HepG2 (cell line): ENCODE measurements at regions not wholly inside any gene's neighbourhood (a gene's known extent, or its start where the extent isn't known, plus 50 kb on each side); places are given as distances from the start of the nearest gene placed in this dataset.

Experiments used
- ARID2 ChIP-seq: sonication (generic); formaldehyde crosslinking; IDR thresholded peaks from 2 replicates; pipeline ENCODE4 v1.8.1; 2022; ENCODE audit warnings: mild to moderate bottlenecking, missing genetic modification reagents, borderline replicate concordance
- KLF13 ChIP-seq: sonication (generic); formaldehyde crosslinking; IDR thresholded peaks from 2 replicates; pipeline ENCODE4 v1.4.0; 2020; ENCODE audit warnings: mild to moderate bottlenecking, missing genetic modification reagents
- SOX5 ChIP-seq: IDR thresholded peaks from 2 replicates; pipeline ENCODE4 v1.6.1; 2016; ENCODE audit warnings: borderline replicate concordance
- ZNF687 ChIP-seq: sonication (generic); formaldehyde crosslinking; IDR thresholded peaks from 2 replicates; pipeline ENCODE4 v1.5.1; 2020; ENCODE audit warnings: mild to moderate bottlenecking, missing genetic modification reagents, moderate library complexity
- TF ChIP-seq, protein P1 (sequence below): sonication (generic); formaldehyde crosslinking; IDR thresholded peaks from 2 replicates; pipeline ENCODE4 v1.5.1; 2020; ENCODE audit warnings: mild to moderate bottlenecking, missing genetic modification reagents

DNA sequence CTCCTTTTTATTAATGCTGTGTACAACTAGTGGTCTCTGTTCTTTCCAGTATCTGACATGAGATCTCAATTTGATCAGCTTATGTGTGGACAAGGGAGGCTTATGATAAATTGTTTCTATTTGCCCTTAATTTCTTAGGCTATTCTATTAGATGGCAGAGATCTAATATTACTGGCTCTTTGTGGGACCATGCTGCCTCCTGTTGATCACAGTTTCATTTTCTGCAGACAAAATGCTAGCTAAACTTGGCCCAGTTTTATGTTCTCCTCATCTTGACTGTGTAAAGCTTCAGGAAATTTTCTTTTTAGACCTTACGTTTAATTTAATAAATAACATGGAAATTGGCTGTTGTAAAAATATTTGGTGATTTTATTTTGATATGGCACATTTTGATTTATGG lies 627.1 kb upstream of the AADAT start:
- TF ChIP-seq, protein P1, sequence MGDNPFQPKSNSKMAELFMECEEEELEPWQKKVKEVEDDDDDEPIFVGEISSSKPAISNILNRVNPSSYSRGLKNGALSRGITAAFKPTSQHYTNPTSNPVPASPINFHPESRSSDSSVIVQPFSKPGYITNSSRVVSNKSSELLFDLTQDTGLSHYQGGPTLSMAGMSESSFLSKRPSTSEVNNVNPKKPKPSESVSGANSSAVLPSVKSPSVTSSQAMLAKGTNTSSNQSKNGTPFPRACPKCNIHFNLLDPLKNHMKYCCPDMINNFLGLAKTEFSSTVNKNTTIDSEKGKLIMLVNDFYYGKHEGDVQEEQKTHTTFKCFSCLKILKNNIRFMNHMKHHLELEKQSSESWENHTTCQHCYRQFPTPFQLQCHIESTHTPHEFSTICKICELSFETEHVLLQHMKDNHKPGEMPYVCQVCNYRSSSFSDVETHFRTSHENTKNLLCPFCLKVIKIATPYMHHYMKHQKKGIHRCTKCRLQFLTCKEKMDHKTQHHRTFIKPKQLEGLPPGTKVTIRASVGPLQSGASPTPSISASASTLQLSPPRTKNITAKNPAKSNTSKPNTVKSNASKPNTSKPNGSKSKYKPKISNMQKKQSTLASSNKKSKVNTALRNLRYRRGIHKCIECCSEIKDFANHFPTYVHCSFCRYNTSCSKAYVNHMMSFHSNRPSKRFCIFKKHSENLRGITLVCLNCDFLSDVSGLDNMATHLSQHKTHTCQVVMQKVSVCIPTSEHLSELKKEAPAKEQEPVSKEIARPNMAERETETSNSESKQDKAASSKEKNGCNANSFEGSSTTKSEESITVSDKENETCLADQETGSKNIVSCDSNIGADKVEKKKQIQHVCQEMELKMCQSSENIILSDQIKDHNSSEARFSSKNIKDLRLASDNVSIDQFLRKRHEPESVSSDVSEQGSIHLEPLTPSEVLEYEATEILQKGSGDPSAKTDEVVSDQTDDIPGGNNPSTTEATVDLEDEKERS (CRISPR knock-in tag): no peak
- TF ChIP-seq ARID2 (CRISPR knock-in tag): no peak
- no peak for TF ChIP-seq ZNF687
- TF ChIP-seq SOX5 (CRISPR knock-in tag): no peak
- no peak for TF ChIP-seq KLF13 (CRISPR knock-in tag)
